ENCODE measurements at regions not wholly inside any gene's neighbourhood (a gene's known extent, or its start where the extent isn't known, plus 50 kb on each side); places are given as distances from the start of the nearest gene placed in this dataset.
"Not testable (repeated sequence)": the region's sequence is repeated elsewhere in the genome, so short reads cannot be mapped to it uniquely, and the experiment has no call there.

GRCh38 chr21:34266351-34266750, 97.5 kb upstream of the KCNE2 start:
- H3K27ac ChIP-seq = no peak overlapping the region
- H3K4me3 ChIP-seq = no peak overlapping the region

- Histone ChIP-seq H3K4me3 (no peak overlapping the region), H3K27ac (no peak overlapping the region)
These were observed 95.3 kb upstream of the KCNE2 start for GRCh38 chr21:34268493-34268892.

- Histone ChIP-seq H3K27ac (no peak overlapping the region), H3K4me3 (no peak overlapping the region)
These were observed 93.4 kb upstream of the KCNE2 start for GRCh38 chr21:34270411-34270810.

- H3K27ac ChIP-seq = no peak overlapping the region
- no peak overlapping the region for H3K4me3 ChIP-seq
These were observed 92.5 kb upstream of the KCNE2 start for GRCh38 chr21:34271189-34271851.

GRCh38 chr21:34272321-34272720, 91.5 kb upstream of the KCNE2 start:
- H3K4me3 ChIP-seq = no peak overlapping the region
- no peak overlapping the region for H3K27ac ChIP-seq

- Histone ChIP-seq H3K27ac (no peak overlapping the region), H3K4me3 (no peak overlapping the region)
These were observed 89.8 kb upstream of the KCNE2 start for GRCh38 chr21:34274001-34274400.

GRCh38 chr21:34276711-34277425, 86.9 kb upstream of the KCNE2 start:
- H3K27ac ChIP-seq = peak overlapping the region in 3 of 21 experiments; percentile 23 to 42 (median 39)
- no peak overlapping the region for H3K4me3 ChIP-seq

GRCh38 chr21:34278451-34278850, 85.4 kb upstream of the KCNE2 start:
- Histone ChIP-seq H3K4me3 (no peak overlapping the region), H3K27ac (no peak overlapping the region)

GRCh38 chr21:34279285-34279684, 84.5 kb upstream of the KCNE2 start:
- Histone ChIP-seq H3K27ac (no peak overlapping the region), H3K4me3 (no peak overlapping the region)

- H3K27ac ChIP-seq = peak overlapping the region in 2 of 21 experiments; percentile 39 to 47
These were observed 83.9 kb upstream of the KCNE2 start for GRCh38 chr21:34279883-34280282.

GRCh38 chr21:34280389-34280795, 83.4 kb upstream of the KCNE2 start:
- Histone ChIP-seq H3K4me3 (no peak overlapping the region), H3K27ac (peak overlapping the region in 3 of 21 experiments; percentile 9 to 64 (median 47))

More at GRCh38 chr21:34279883-34280282, 83.9 kb upstream of the KCNE2 start:
- H3K4me3 ChIP-seq = no peak overlapping the region

- Histone ChIP-seq H3K27ac (peak overlapping the region in 2 of 21 experiments; percentile 12 to 64), H3K4me3 (no peak overlapping the region)
These were observed 82.8 kb upstream of the KCNE2 start for GRCh38 chr21:34280959-34281358.

GRCh38 chr21:34282223-34282622, 81.6 kb upstream of the KCNE2 start:
- Histone ChIP-seq H3K27ac (peak overlapping the region in 1 of 21 experiments; percentile 70), H3K4me3 (no peak overlapping the region)

GRCh38 chr21:34284666-34285065, 79.1 kb upstream of the KCNE2 start:
- Histone ChIP-seq H3K27ac (no peak overlapping the region), H3K4me3 (no peak overlapping the region)

- not testable (repeated sequence) for H3K27ac ChIP-seq, H3K4me3 ChIP-seq
These were observed 75.8 kb upstream of the KCNE2 start for GRCh38 chr21:34288042-34288441.

GRCh38 chr21:34289856-34290255, 74.0 kb upstream of the KCNE2 start:
- Histone ChIP-seq H3K4me3 (no peak overlapping the region), H3K27ac (no peak overlapping the region)

GRCh38 chr21:34296878-34297277, 66.9 kb upstream of the KCNE2 start:
- no peak overlapping the region for H3K27ac ChIP-seq
- no peak overlapping the region for H3K4me3 ChIP-seq

- H3K4me3 ChIP-seq = no peak overlapping the region
- H3K27ac ChIP-seq = peak overlapping the region in 1 of 21 experiments; percentile 39
These were observed 65.2 kb upstream of the KCNE2 start for GRCh38 chr21:34298534-34299167.

GRCh38 chr21:34299168-34299539, 64.7 kb upstream of the KCNE2 start:
- H3K27ac ChIP-seq = no peak overlapping the region
- no peak overlapping the region for H3K4me3 ChIP-seq

- Histone ChIP-seq H3K27ac (no peak overlapping the region), H3K4me3 (no peak overlapping the region)
These were observed 61.3 kb upstream of the KCNE2 start for GRCh38 chr21:34302521-34302920.

Measured in skin epidermis (tissue), 12 donors.